ENCODE measurements at regions not wholly inside any gene's neighbourhood (a gene's known extent, or its start where the extent isn't known, plus 50 kb on each side); places are given as distances from the start of the nearest gene placed in this dataset.
"Not testable (repeated sequence)": the region's sequence is repeated elsewhere in the genome, so short reads cannot be mapped to it uniquely, and the experiment has no call there.

GRCh38 chr4:111045992-111046391, 423.1 kb upstream of the PITX2 start:
- ATAC-seq, result no peak

- ATAC-seq, result no peak
Observed at GRCh38 chr4:111046811-111047210, 423.9 kb upstream of the PITX2 start.

- ATAC-seq, result no peak
Observed at GRCh38 chr4:111048316-111048715, 425.4 kb upstream of the PITX2 start.

- ATAC-seq, result no peak
Observed at GRCh38 chr4:111064342-111064993, 441.6 kb upstream of the PITX2 start.

GRCh38 chr4:111066001-111066400, 443.1 kb upstream of the PITX2 start:
- ATAC-seq, result no peak

- ATAC-seq, result no peak
Observed at GRCh38 chr4:111066447-111066846, 443.6 kb upstream of the PITX2 start.

GRCh38 chr4:111066887-111067286, 444.0 kb upstream of the PITX2 start:
- ATAC-seq, result no peak

- ATAC-seq, result no peak
Observed at GRCh38 chr4:111068883-111069282, 446.0 kb upstream of the PITX2 start.

GRCh38 chr4:111070390-111070789, 447.5 kb upstream of the PITX2 start:
- no peak for ATAC-seq

- no peak for ATAC-seq
Observed at GRCh38 chr4:111074523-111075114, 451.7 kb upstream of the PITX2 start.

GRCh38 chr4:111076299-111076698, 453.4 kb upstream of the PITX2 start:
- ATAC-seq, result not testable (repeated sequence)

- no peak for ATAC-seq
Observed at GRCh38 chr4:111108153-111108552, 485.3 kb upstream of the PITX2 start.

- no peak for ATAC-seq
Observed at GRCh38 chr4:111113591-111113990, 490.7 kb upstream of the PITX2 start.

GRCh38 chr4:111115881-111116280, 493.0 kb upstream of the PITX2 start:
- ATAC-seq, result no peak

GRCh38 chr4:111120191-111120590, 497.3 kb upstream of the PITX2 start:
- ATAC-seq, result no peak

- ATAC-seq, result no peak
Observed at GRCh38 chr4:111126340-111126739, 503.5 kb upstream of the PITX2 start.

- no peak for ATAC-seq
Observed at GRCh38 chr4:111127841-111128240, 505.0 kb upstream of the PITX2 start.

- no peak for ATAC-seq
Observed at GRCh38 chr4:111128327-111128726, 505.4 kb upstream of the PITX2 start.

- ATAC-seq, result no peak
Observed at GRCh38 chr4:111136438-111136837, 513.6 kb upstream of the PITX2 start.

GRCh38 chr4:111136967-111137366, 514.1 kb upstream of the PITX2 start:
- ATAC-seq, result no peak

- ATAC-seq, result no peak
Observed at GRCh38 chr4:111143510-111143909, 520.6 kb upstream of the PITX2 start.

GRCh38 chr4:111154934-111155333, 532.1 kb upstream of the PITX2 start:
- ATAC-seq, result no peak

GRCh38 chr4:111164556-111164955, 541.7 kb upstream of the PITX2 start:
- ATAC-seq, result not testable (repeated sequence)

GRCh38 chr4:111174331-111174730, 551.5 kb upstream of the PITX2 start:
- no peak for ATAC-seq

- no peak for ATAC-seq
Observed at GRCh38 chr4:111178231-111178630, 555.4 kb upstream of the PITX2 start.

All from activated CD4-positive, CD25-positive, alpha-beta regulatory T cell treated with anti-CD3 and anti-CD28 coated beads, Interleukin-2, amount 50 U/mL, for 24 hours (primary cell).